Stimulated activated CD4-positive, alpha-beta T cell treated with anti-CD3 and anti-CD28 coated beads, Interleukin-12 subunit alpha, Interleukin-12 subunit beta, amount 100 ng/mL, for 4 hours (primary cell): ENCODE measurements at regions not wholly inside any gene's neighbourhood (a gene's known extent, or its start where the extent isn't known, plus 50 kb on each side); places are given as distances from the start of the nearest gene placed in this dataset.

Source experiments
- DNase-seq: peaks from one replicate; pipeline ENCODE4 v3.0.0-alpha.2; 2020

GRCh38 chr20:4555188-4555890, 130.9 kb upstream of the PRNP start:
- no peak for DNase-seq

- DNase-seq, result no peak
Measured at GRCh38 chr20:4554346-4554745, 131.9 kb upstream of the PRNP start.

GRCh38 chr20:4552075-4552640, 134.1 kb upstream of the PRNP start:
- no peak for DNase-seq

- no peak for DNase-seq
Measured at GRCh38 chr20:4550740-4551139, 135.5 kb upstream of the PRNP start.

GRCh38 chr20:4549711-4550259, 136.5 kb upstream of the PRNP start:
- no peak for DNase-seq

GRCh38 chr20:4548552-4548951, 137.7 kb upstream of the PRNP start:
- no peak for DNase-seq

GRCh38 chr20:4546786-4547185, 139.5 kb upstream of the PRNP start:
- DNase-seq, result no peak

- DNase-seq, result no peak
Measured at GRCh38 chr20:4546342-4546741, 139.9 kb upstream of the PRNP start.

GRCh38 chr20:4545526-4545925, 140.7 kb upstream of the PRNP start:
- DNase-seq, result no peak

- DNase-seq, result no peak
Measured at GRCh38 chr20:4544765-4545164, 141.5 kb upstream of the PRNP start.

GRCh38 chr20:4542270-4542669, 144.0 kb upstream of the PRNP start:
- DNase-seq, result no peak

- no peak for DNase-seq
Measured at GRCh38 chr20:4534315-4534714, 151.9 kb upstream of the PRNP start.

- DNase-seq, result no peak
Measured at GRCh38 chr20:4533368-4534133, 152.7 kb upstream of the PRNP start.

GRCh38 chr20:4532772-4533171, 153.5 kb upstream of the PRNP start:
- DNase-seq, result no peak

- DNase-seq, result no peak
Measured at GRCh38 chr20:4524792-4525191, 161.5 kb upstream of the PRNP start.

GRCh38 chr20:4524307-4524706, 161.9 kb upstream of the PRNP start:
- no peak for DNase-seq

- DNase-seq, result no peak
Measured at GRCh38 chr20:4522310-4522709, 163.9 kb upstream of the PRNP start.

GRCh38 chr20:4521170-4521968, 164.9 kb upstream of the PRNP start:
- no peak for DNase-seq

- DNase-seq, result no peak
Measured at GRCh38 chr20:4519534-4519933, 166.7 kb upstream of the PRNP start.

GRCh38 chr20:4516876-4517275, 169.4 kb upstream of the PRNP start:
- DNase-seq, result no peak

GRCh38 chr20:4513720-4514119, 172.5 kb upstream of the PRNP start:
- no peak for DNase-seq

- DNase-seq, result no peak
Measured at GRCh38 chr20:4512891-4513550, 173.2 kb upstream of the PRNP start.

GRCh38 chr20:4511776-4512175, 174.5 kb upstream of the PRNP start:
- no peak for DNase-seq
